H9 (cell line): ENCODE measurements at regions not wholly inside any gene's neighbourhood (a gene's known extent, or its start where the extent isn't known, plus 50 kb on each side); places are given as distances from the start of the nearest gene placed in this dataset.

Experiments used
- DNase-seq: peaks from one replicate; pipeline ENCODE4 v3.0.0-alpha.2; 2017
- H2AFZ ChIP-seq: one replicate; pipeline ENCODE4 v1.6.1; 2013; ENCODE audit warnings: mild to moderate bottlenecking, low read length, control low read depth, moderate library complexity
- H2AK5ac ChIP-seq: 2 replicates; pipeline ENCODE4 v1.6.1; 2013; ENCODE audit warnings: low read length, control low read depth, mixed read lengths; ENCODE audit not compliant: insufficient read length
- H2BK120ac ChIP-seq: one replicate; pipeline ENCODE4 v1.6.1; 2013; ENCODE audit warnings: low read depth, mild to moderate bottlenecking, low read length, control low read depth, inconsistent platforms; ENCODE audit not compliant: poor library complexity, severe bottlenecking
- H2BK12ac ChIP-seq: 2 replicates; pipeline ENCODE4 v1.6.1; 2013; ENCODE audit warnings: low read length, control low read depth, mixed read lengths, low read depth; ENCODE audit not compliant: insufficient read length
- H2BK15ac ChIP-seq: 2 replicates; pipeline ENCODE4 v1.6.1; 2013; ENCODE audit warnings: low read depth, low read length, control low read depth
- H2BK20ac ChIP-seq: one replicate; pipeline ENCODE4 v1.6.1; 2013; ENCODE audit warnings: low read depth, mild to moderate bottlenecking, low read length, control low read depth, inconsistent platforms; ENCODE audit not compliant: poor library complexity, severe bottlenecking
- H2BK5ac ChIP-seq: 2 replicates; pipeline ENCODE4 v1.6.1; 2013; ENCODE audit warnings: low read length, control low read depth, mixed read lengths; ENCODE audit not compliant: insufficient read length
- H3K14ac ChIP-seq: 2 replicates; pipeline ENCODE4 v1.6.1; 2013; ENCODE audit warnings: low read length, control low read depth; ENCODE audit not compliant: insufficient read depth
- H3K18ac ChIP-seq: 2 replicates; pipeline ENCODE4 v1.6.1; 2013; ENCODE audit warnings: low read depth, mild to moderate bottlenecking, mixed read lengths, low read length, control low read depth; ENCODE audit not compliant: insufficient read length
- H3K23ac ChIP-seq: 2 replicates; pipeline ENCODE4 v1.6.1; 2013; ENCODE audit warnings: low read length, control low read depth, mixed read lengths, low read depth; ENCODE audit not compliant: insufficient read length
- H3K23me2 ChIP-seq: 2 replicates; pipeline ENCODE4 v1.6.1; 2013; ENCODE audit warnings: low read depth, mild to moderate bottlenecking, mixed read lengths, low read length, control low read depth; ENCODE audit not compliant: insufficient read length, poor library complexity, severe bottlenecking
- H3K27ac ChIP-seq: 2 replicates; pipeline ENCODE4 v1.5.1; 2013; ENCODE audit warnings: low read length, control low read depth, mixed read lengths, low read depth; ENCODE audit not compliant: insufficient read length
- H3K27me3 ChIP-seq: 2 replicates; pipeline ENCODE4 v1.6.1; 2013; ENCODE audit warnings: low read length, control low read depth, inconsistent platforms; ENCODE audit not compliant: insufficient read depth
- H3K4ac ChIP-seq: 2 replicates; pipeline ENCODE4 v1.6.1; 2013; ENCODE audit warnings: low read depth, mild to moderate bottlenecking, control low read depth, inconsistent platforms, low read length, moderate library complexity
- H3K4me1 ChIP-seq: 2 replicates; pipeline ENCODE4 v1.6.1; 2013; ENCODE audit warnings: low read length, control low read depth, inconsistent platforms; ENCODE audit not compliant: insufficient read depth
- H3K4me2 ChIP-seq: 2 replicates; pipeline ENCODE4 v1.6.1; 2013; ENCODE audit warnings: low read length, control low read depth, mixed read lengths; ENCODE audit not compliant: insufficient read length, insufficient read depth
- H3K56ac ChIP-seq: 2 replicates; pipeline ENCODE4 v1.6.1; 2013; ENCODE audit warnings: low read depth, mild to moderate bottlenecking, mixed read lengths, low read length, control low read depth; ENCODE audit not compliant: insufficient read length
- H3K79me1 ChIP-seq: 2 replicates; pipeline ENCODE4 v1.6.1; 2013; ENCODE audit warnings: low read depth, mild to moderate bottlenecking, moderate library complexity, low read length, control low read depth, inconsistent platforms; ENCODE audit not compliant: insufficient read depth, poor library complexity, severe bottlenecking
- H3K79me2 ChIP-seq: 2 replicates; pipeline ENCODE4 v1.6.1; 2013; ENCODE audit warnings: low read length, control low read depth, inconsistent platforms; ENCODE audit not compliant: insufficient read depth
- H3K9ac ChIP-seq: 2 replicates; pipeline ENCODE4 v1.6.1; 2013; ENCODE audit warnings: low read length, control low read depth, mixed read lengths; ENCODE audit not compliant: insufficient read length; ENCODE audit errors: extremely low read depth
- H3K9me3 ChIP-seq: one replicate; pipeline ENCODE4 v1.6.1; 2013; ENCODE audit warnings: low read depth, low read length, inconsistent platforms; ENCODE audit not compliant: control insufficient read depth
- H3T11ph ChIP-seq: one replicate; pipeline ENCODE4 v1.6.1; 2013; ENCODE audit warnings: mild to moderate bottlenecking, low read length, control low read depth, inconsistent platforms
- H4K20me1 ChIP-seq: one replicate; pipeline ENCODE4 v1.6.1; 2013; ENCODE audit not compliant: control insufficient read depth, insufficient read length, insufficient read depth
- H4K5ac ChIP-seq: 2 replicates; pipeline ENCODE4 v1.6.1; 2013; ENCODE audit warnings: low read depth, mild to moderate bottlenecking, mixed read lengths, low read length, control low read depth; ENCODE audit not compliant: insufficient read length
- H4K8ac ChIP-seq: replicated peaks from 2 replicates; pipeline ENCODE4 v1.6.1; 2013; ENCODE audit warnings: low read length, control low read depth, mixed read lengths, low read depth; ENCODE audit not compliant: insufficient read length
- H4K91ac ChIP-seq: 2 replicates; pipeline ENCODE4 v1.6.1; 2013; ENCODE audit warnings: low read depth, mild to moderate bottlenecking, moderate library complexity, mixed read lengths, low read length, control low read depth; ENCODE audit not compliant: insufficient read length
- H3K27ac Mint-ChIP-seq, 3 experiments: 2 replicates in 2 of 3; 3 replicates in 1 of 3; pipeline ENCODE4 v1.8.0; 2020 to 2021; ENCODE audit warnings: mixed read lengths in 3 of 3, mild to moderate bottlenecking in 1 of 3, moderate library complexity in 1 of 3
- H3K27me3 Mint-ChIP-seq: 2 replicates; pipeline ENCODE4 v1.8.0; 2021; ENCODE audit warnings: low read depth, mild to moderate bottlenecking, moderate library complexity, mixed read lengths
- H3K36me3 Mint-ChIP-seq, 3 experiments: 2 replicates in 2 of 3; 3 replicates in 1 of 3; pipeline ENCODE4 v1.8.0; 2020 to 2021; ENCODE audit warnings: low read depth in 3 of 3, mixed read lengths in 3 of 3; ENCODE audit not compliant: insufficient read depth in 1 of 3
- H3K4me1 Mint-ChIP-seq, 2 experiments: 2 replicates each; pipeline ENCODE4 v1.8.0; 2020; ENCODE audit warnings: mixed read lengths in 2 of 2
- H3K4me3 Mint-ChIP-seq, 2 experiments: 2 replicates in 1 of 2; 3 replicates in 1 of 2; pipeline ENCODE4 v1.8.0; 2020 to 2021; ENCODE audit warnings: mild to moderate bottlenecking in 2 of 2, mixed read lengths in 2 of 2, moderate library complexity in 1 of 2
- H3K9me3 Mint-ChIP-seq, 2 experiments: 2 replicates in 1 of 2; 3 replicates in 1 of 2; pipeline ENCODE4 v1.8.0; 2020; ENCODE audit warnings: mild to moderate bottlenecking in 2 of 2, mixed read lengths in 2 of 2, moderate library complexity in 1 of 2
- CTCF ChIP-seq: fragments of 200-600 bp; sonication (generic); conservative IDR thresholded peaks from 3 replicates; pipeline ENCODE4 v1.8.0; 2021; ENCODE audit warnings: antibody characterized with exemption, mild to moderate bottlenecking
- WGBS: extraction: QIAGEN DNeasy Blood & Tissue Kit; methylation state at CpG from one replicate; pipeline ENCODE4 v1.1.7; 2013; ENCODE audit warnings: missing lambda C conversion rate, low lambda C conversion rate, mixed read lengths; ENCODE audit not compliant: insufficient read length; ENCODE audit errors: extremely low coverage; 5-methylcytosine and 5-hydroxymethylcytosine counted together

GRCh38 chr10:94052866-94053791 lies 59.4 kb downstream of the PLCE1 start:
- H3K27me3 ChIP-seq = no peaks in the 10 kb centered on the region
- TF ChIP-seq CTCF = no peak
- no peak overlapping the region for H3T11ph ChIP-seq
- no CpG with 5 or more reads among the region's 11 CpGs for WGBS
- H3K79me1 ChIP-seq = no peaks in the 10 kb centered on the region
- H2BK120ac ChIP-seq = no peak overlapping the region
- no peaks in the 10 kb centered on the region for H3K4me1 ChIP-seq
- H3K18ac ChIP-seq = no peak overlapping the region
- no peaks in the 10 kb centered on the region for H4K20me1 ChIP-seq
- H3K14ac ChIP-seq = no peak overlapping the region
- peaks cover 5% of the 10 kb centered on the region in 2 experiments for H3K4me1 Mint-ChIP-seq
- H3K23me2 ChIP-seq = no peaks in the 10 kb centered on the region
- H2BK5ac ChIP-seq = no peak overlapping the region
- no peak overlapping the region for H3K4me3 Mint-ChIP-seq
- no peak overlapping the region; a peak in 1 of 7 replicates for H3K27ac Mint-ChIP-seq
- no peak overlapping the region for H3K23ac ChIP-seq
- no peak overlapping the region for H3K4ac ChIP-seq
- no peak overlapping the region for H4K8ac ChIP-seq
- H4K5ac ChIP-seq = no peak overlapping the region
- H3K79me2 ChIP-seq = no peaks in the 10 kb centered on the region
- no peak overlapping the region for H2AFZ ChIP-seq
- H3K9me3 Mint-ChIP-seq = no peaks in the 10 kb centered on the region
- H3K9ac ChIP-seq = no peak overlapping the region
- no peak overlapping the region for H3K27ac ChIP-seq
- no peak overlapping the region for H2BK15ac ChIP-seq
- H3K4me2 ChIP-seq = no peak overlapping the region
- H3K9me3 ChIP-seq = no peaks in the 10 kb centered on the region
- no peak overlapping the region for H2BK12ac ChIP-seq
- DNase-seq = no peak
- no peaks in the 10 kb centered on the region for H3K36me3 Mint-ChIP-seq
- no peak overlapping the region for H3K56ac ChIP-seq
- H2BK20ac ChIP-seq = no peak overlapping the region
- H4K91ac ChIP-seq = no peak overlapping the region
- peaks cover 2% of the 10 kb centered on the region; the same call in 1 of the 2 replicates for H3K27me3 Mint-ChIP-seq
- no peak overlapping the region for H2AK5ac ChIP-seq
